Spinal cord (tissue), 9 donors: ENCODE measurements at regions not wholly inside any gene's neighbourhood (a gene's known extent, or its start where the extent isn't known, plus 50 kb on each side); places are given as distances from the start of the nearest gene placed in this dataset.

Experiments
- DNase-seq, 6 donors: peaks; one replicate each; pipeline versions ENCODE4 v3.0.0 to v3.0.0-alpha.2; 2013 to 2015; ENCODE audit warnings: low spot score in 6 of 6, low read depth in 4 of 6
- H3K27ac ChIP-seq: one replicate; pipeline ENCODE4 v1.5.1; 2013; ENCODE audit warnings: low read depth, low read length, control low read depth
- H3K27me3 ChIP-seq: one replicate; pipeline ENCODE4 v1.6.1; 2013; ENCODE audit warnings: low read length; ENCODE audit not compliant: control insufficient read depth, insufficient read depth
- H3K36me3 ChIP-seq: one replicate; pipeline ENCODE4 v1.6.1; 2013; ENCODE audit warnings: low read length; ENCODE audit not compliant: control insufficient read depth, insufficient read depth
- H3K4me1 ChIP-seq: one replicate; pipeline ENCODE4 v1.6.1; 2013; ENCODE audit warnings: low read length; ENCODE audit not compliant: control insufficient read depth, insufficient read depth
- H3K4me3 ChIP-seq: one replicate; pipeline ENCODE4 v1.5.1; 2013; ENCODE audit warnings: low read depth, low read length, control low read depth
- H3K9me3 ChIP-seq: one replicate; pipeline ENCODE4 v1.6.1; 2013; ENCODE audit warnings: low read length; ENCODE audit not compliant: control insufficient read depth, insufficient read depth
- WGBS: methylation state at CpG from one replicate; pipeline ENCODE4 v1.1.5; 2013; ENCODE audit warnings: missing lambda C conversion rate; ENCODE audit not compliant: insufficient coverage; 5-methylcytosine and 5-hydroxymethylcytosine counted together
- donor health status: healthy.

- Histone ChIP-seq H3K4me3 (no peak overlapping the region), H3K9me3 (no peaks in the 10 kb centered on the region), H3K27me3 (no peaks in the 10 kb centered on the region), H3K4me1 (no peaks in the 10 kb centered on the region), H3K27ac (no peak overlapping the region), H3K36me3 (no peaks in the 10 kb centered on the region)
- 92% methylated on average over 2 of the region's 3 CpGs for WGBS
- DNase-seq: no peak
These were observed 317.5 kb downstream of the HIVEP2 start for GRCh38 chr6:142627474-142627873.

GRCh38 chr6:142631517-142632385 lies 313.2 kb downstream of the HIVEP2 start:
- H3K4me1 ChIP-seq: no peaks in the 10 kb centered on the region
- no peak for DNase-seq
- no peaks in the 10 kb centered on the region for H3K36me3 ChIP-seq
- H3K4me3 ChIP-seq: no peak overlapping the region
- H3K9me3 ChIP-seq: no peaks in the 10 kb centered on the region
- 80% methylated on average over 1 of the region's 2 CpGs for WGBS
- H3K27me3 ChIP-seq: no peaks in the 10 kb centered on the region
- no peak overlapping the region for H3K27ac ChIP-seq

GRCh38 chr6:142633317-142633716 lies 311.7 kb downstream of the HIVEP2 start:
- Histone ChIP-seq H3K4me1 (no peaks in the 10 kb centered on the region), H3K27me3 (no peaks in the 10 kb centered on the region), H3K27ac (no peak overlapping the region), H3K36me3 (no peaks in the 10 kb centered on the region), H3K9me3 (no peaks in the 10 kb centered on the region), H3K4me3 (no peak overlapping the region)
- DNase-seq: no peak

GRCh38 chr6:142635130-142635529 lies 309.8 kb downstream of the HIVEP2 start:
- no peak overlapping the region for H3K27ac ChIP-seq
- no peak for DNase-seq
- H3K27me3 ChIP-seq: no peaks in the 10 kb centered on the region
- H3K9me3 ChIP-seq: no peaks in the 10 kb centered on the region
- H3K36me3 ChIP-seq: no peaks in the 10 kb centered on the region
- WGBS: 91% methylated on average over 1 of the region's 1 CpG
- no peaks in the 10 kb centered on the region for H3K4me1 ChIP-seq
- H3K4me3 ChIP-seq: no peak overlapping the region

- no peak for DNase-seq
- H3K27ac ChIP-seq: no peak overlapping the region
- H3K4me3 ChIP-seq: no peak overlapping the region
- no peaks in the 10 kb centered on the region for H3K4me1 ChIP-seq
- H3K27me3 ChIP-seq: no peaks in the 10 kb centered on the region
- H3K36me3 ChIP-seq: no peaks in the 10 kb centered on the region
- 100% methylated on average over 1 of the region's 10 CpGs for WGBS
- no peaks in the 10 kb centered on the region for H3K9me3 ChIP-seq
These were observed 307.2 kb downstream of the HIVEP2 start for GRCh38 chr6:142637624-142638351.

GRCh38 chr6:142642651-142643050 lies 302.3 kb downstream of the HIVEP2 start:
- no CpG with 5 or more reads among the region's 1 CpG for WGBS
- DNase-seq: no peak

GRCh38 chr6:142644866-142645265 lies 300.1 kb downstream of the HIVEP2 start:
- Histone ChIP-seq H3K9me3 (no peaks in the 10 kb centered on the region), H3K27ac (no peak overlapping the region), H3K4me1 (no peaks in the 10 kb centered on the region), H3K36me3 (no peaks in the 10 kb centered on the region), H3K4me3 (no peak overlapping the region), H3K27me3 (no peaks in the 10 kb centered on the region)
- DNase-seq: no peak
- WGBS: 80% methylated on average over 1 of the region's 3 CpGs

More at GRCh38 chr6:142642651-142643050, 302.3 kb downstream of the HIVEP2 start:
- no peaks in the 10 kb centered on the region for H3K27me3 ChIP-seq
- no peaks in the 10 kb centered on the region for H3K36me3 ChIP-seq
- H3K4me3 ChIP-seq: no peak overlapping the region
- no peaks in the 10 kb centered on the region for H3K4me1 ChIP-seq
- H3K9me3 ChIP-seq: no peaks in the 10 kb centered on the region
- H3K27ac ChIP-seq: no peak overlapping the region

GRCh38 chr6:142645663-142646062 lies 299.3 kb downstream of the HIVEP2 start:
- H3K9me3 ChIP-seq: no peaks in the 10 kb centered on the region
- H3K4me3 ChIP-seq: no peak overlapping the region
- no peaks in the 10 kb centered on the region for H3K36me3 ChIP-seq
- H3K4me1 ChIP-seq: no peaks in the 10 kb centered on the region
- H3K27ac ChIP-seq: no peak overlapping the region
- WGBS: 89% methylated on average over 1 of the region's 2 CpGs
- no peaks in the 10 kb centered on the region for H3K27me3 ChIP-seq
- DNase-seq: no peak

GRCh38 chr6:142647449-142648035 lies 297.4 kb downstream of the HIVEP2 start:
- Histone ChIP-seq H3K36me3 (no peaks in the 10 kb centered on the region), H3K9me3 (no peaks in the 10 kb centered on the region), H3K4me3 (no peak overlapping the region), H3K4me1 (no peaks in the 10 kb centered on the region), H3K27ac (no peak overlapping the region), H3K27me3 (no peaks in the 10 kb centered on the region)
- no peak for DNase-seq
- 44% methylated on average over 6 of the region's 6 CpGs for WGBS
